Ascending aorta (tissue), 2 donors: ENCODE measurements at regions not wholly inside any gene's neighbourhood (a gene's known extent, or its start where the extent isn't known, plus 50 kb on each side); places are given as distances from the start of the nearest gene placed in this dataset.
A peak's percentile ranks its signal among the peaks of the same experiment; 100 is the strongest.

ENCODE experiments used
- DNase-seq, 2 donors: peaks; one replicate each; pipeline ENCODE4 v3.0.0-alpha.2; 2019; ENCODE audit warnings: low spot score in 2 of 2
- H3K27ac ChIP-seq, 2 donors: fragments of 200-600 bp; sonication (generic); one replicate each; pipeline ENCODE4 v1.5.1; 2016 to 2017; ENCODE audit warnings: mild to moderate bottlenecking in 1 of 2
- H3K27me3 ChIP-seq: fragments of 200-600 bp; sonication (generic); one replicate; pipeline ENCODE4 v1.5.1; 2017
- H3K36me3 ChIP-seq, 2 donors: fragments of 200-600 bp; sonication (generic); one replicate each; pipeline ENCODE4 v1.5.1; 2016
- H3K4me1 ChIP-seq, 2 donors: fragments of 200-600 bp; sonication (generic); one replicate each; pipeline ENCODE4 v1.5.1; 2016 to 2017; ENCODE audit warnings: mild to moderate bottlenecking in 1 of 2
- H3K4me3 ChIP-seq, 2 donors: fragments of 200-600 bp; sonication (generic); one replicate each; pipeline ENCODE4 v1.5.1; 2016 to 2017; ENCODE audit warnings: mild to moderate bottlenecking in 1 of 2
- H3K9me3 ChIP-seq, 2 donors: fragments of 200-600 bp; sonication (generic); one replicate each; pipeline ENCODE4 v1.5.1; 2016
- intact Hi-C: fragments of 100-400 bp; cut with DNase I; formaldehyde crosslinking; loops from one replicate; pipeline ENCODE4 v1.15.1; 2023
- TF ChIP-seq, protein P1 (sequence below), 3 experiments: fragments of 200-600 bp in 2 of 3; fragments of 450-650 bp in 1 of 3; sonication (generic) in 2 of 3; IDR thresholded peaks; one replicate each; pipeline ENCODE4 v1.5.1; 2016 to 2019; ENCODE audit warnings: antibody characterized with exemption in 3 of 3, mild to moderate bottlenecking in 1 of 3, moderate library complexity in 1 of 3

DNA sequence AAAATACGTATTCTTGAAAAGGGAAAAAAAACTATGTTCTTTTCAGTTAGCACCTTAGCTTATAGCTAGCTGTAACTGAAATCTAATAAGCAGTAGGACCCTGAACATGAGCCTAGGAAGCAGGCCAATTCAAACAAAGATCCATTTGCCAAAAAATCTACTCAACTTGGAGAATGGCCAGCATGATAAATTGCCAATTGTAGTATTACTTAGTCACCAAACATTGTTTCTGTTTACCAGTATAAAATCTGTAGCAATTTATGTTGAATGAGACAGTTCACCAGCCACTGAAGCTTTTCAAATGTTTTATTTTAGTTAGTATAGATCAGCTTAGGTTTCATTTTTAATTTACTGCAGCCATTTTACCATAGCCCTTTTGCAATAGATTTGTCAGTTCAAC lies 323.6 kb upstream of the DIPK2B start:
- TF ChIP-seq, protein P1, sequence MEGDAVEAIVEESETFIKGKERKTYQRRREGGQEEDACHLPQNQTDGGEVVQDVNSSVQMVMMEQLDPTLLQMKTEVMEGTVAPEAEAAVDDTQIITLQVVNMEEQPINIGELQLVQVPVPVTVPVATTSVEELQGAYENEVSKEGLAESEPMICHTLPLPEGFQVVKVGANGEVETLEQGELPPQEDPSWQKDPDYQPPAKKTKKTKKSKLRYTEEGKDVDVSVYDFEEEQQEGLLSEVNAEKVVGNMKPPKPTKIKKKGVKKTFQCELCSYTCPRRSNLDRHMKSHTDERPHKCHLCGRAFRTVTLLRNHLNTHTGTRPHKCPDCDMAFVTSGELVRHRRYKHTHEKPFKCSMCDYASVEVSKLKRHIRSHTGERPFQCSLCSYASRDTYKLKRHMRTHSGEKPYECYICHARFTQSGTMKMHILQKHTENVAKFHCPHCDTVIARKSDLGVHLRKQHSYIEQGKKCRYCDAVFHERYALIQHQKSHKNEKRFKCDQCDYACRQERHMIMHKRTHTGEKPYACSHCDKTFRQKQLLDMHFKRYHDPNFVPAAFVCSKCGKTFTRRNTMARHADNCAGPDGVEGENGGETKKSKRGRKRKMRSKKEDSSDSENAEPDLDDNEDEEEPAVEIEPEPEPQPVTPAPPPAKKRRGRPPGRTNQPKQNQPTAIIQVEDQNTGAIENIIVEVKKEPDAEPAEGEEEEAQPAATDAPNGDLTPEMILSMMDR (IDR thresholded peaks at IDR 0.05), result no peak
- Histone ChIP-seq H3K36me3 (no peaks in the 10 kb centered on the region), H3K9me3 (no peaks in the 10 kb centered on the region), H3K27ac (no peak overlapping the region), H3K4me1 (no peaks in the 10 kb centered on the region), H3K27me3 (no peaks in the 10 kb centered on the region), H3K4me3 (no peak overlapping the region)
- no peak for DNase-seq
- intact Hi-C loops, result no loop called here

DNA sequence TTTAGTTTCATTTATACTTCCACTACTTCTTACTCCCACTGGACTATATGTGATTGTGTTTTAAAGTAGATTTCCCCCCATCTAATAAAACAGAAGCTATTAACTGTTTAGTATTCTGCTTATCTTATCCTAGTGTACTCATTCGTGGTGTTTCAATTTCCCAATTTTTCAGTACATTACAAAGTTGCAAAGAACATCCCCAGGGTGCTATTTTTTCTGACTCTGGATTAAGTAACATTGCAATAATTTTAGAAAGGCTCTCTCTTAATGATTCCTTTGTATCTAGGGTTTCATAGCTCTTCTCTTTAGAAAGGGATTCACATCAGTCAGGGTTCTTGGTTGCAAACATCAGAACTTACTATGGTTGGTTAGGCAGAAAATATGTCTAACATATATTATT lies 317.9 kb upstream of the DIPK2B start:
- H3K27ac ChIP-seq, result no peak overlapping the region
- intact Hi-C loops, result loop anchor here (5.0 to 10.0 kb wide), 4 partner anchors 104 to 886 kb away; partner anchors contain the start of gene KDM6A

DNA sequence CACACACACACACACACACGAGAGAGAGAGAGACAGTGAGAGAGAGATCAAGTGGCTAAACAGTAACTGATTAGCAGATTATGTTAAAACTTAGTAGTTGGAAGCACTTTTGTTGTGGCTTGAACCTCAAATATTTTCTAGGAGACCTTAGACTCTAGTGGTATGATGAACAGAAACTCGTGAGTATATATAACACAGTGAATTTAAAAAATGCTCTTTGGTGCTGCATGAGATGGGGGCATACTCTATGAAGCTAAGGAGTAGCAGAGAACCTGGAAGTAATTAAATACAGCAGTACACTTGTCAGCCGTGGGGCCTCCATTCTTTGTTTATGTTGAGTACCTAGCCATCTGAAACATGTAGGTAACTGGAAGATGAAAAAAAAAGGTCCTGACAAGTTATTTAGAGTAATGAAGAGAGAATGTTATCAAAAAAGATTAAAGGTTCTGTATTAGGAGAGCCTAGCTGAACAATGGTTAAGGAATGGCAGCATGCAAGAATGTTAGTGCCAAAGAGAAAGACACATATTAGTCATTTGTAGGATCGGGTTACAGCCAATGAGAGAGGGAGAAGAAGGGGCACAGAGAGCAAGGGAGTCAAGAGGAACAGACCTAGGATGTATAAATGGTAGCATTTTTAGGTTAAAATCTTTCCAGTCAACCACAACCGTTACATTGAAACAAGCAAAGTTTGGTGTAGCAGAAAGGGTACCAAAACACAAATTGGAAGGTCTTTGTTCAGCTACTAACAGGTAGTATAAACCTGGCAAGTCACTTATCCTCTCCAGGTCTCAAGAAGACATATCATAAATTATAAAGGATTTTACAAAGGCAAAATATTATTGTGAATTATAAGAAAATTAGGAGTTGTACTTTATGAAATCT lies 316.7 kb upstream of the DIPK2B start:
- Histone ChIP-seq H3K27me3 (no peaks in the 10 kb centered on the region), H3K4me3 (no peak overlapping the region), H3K36me3 (no peaks in the 10 kb centered on the region), H3K4me1 (peaks cover 0 to 6% of the 10 kb centered on the region in 2 donors), H3K9me3 (no peaks in the 10 kb centered on the region), H3K27ac (peak overlapping the region in 1 of 2 donors; percentile 20)
- intact Hi-C loops, result loop anchor here (5.0 to 10.0 kb wide), 4 partner anchors 105 to 887 kb away; partner anchors contain the start of gene KDM6A
- no peak for DNase-seq
- TF ChIP-seq, protein P1 (IDR thresholded peaks at IDR 0.05), result no peak

More for the DNA sequence above, 317.9 kb upstream of the DIPK2B start:
- DNase-seq, result no peak
- Histone ChIP-seq H3K4me1 (peaks cover 0 to 6% of the 10 kb centered on the region in 2 donors), H3K4me3 (no peak overlapping the region), H3K36me3 (no peaks in the 10 kb centered on the region), H3K9me3 (no peaks in the 10 kb centered on the region), H3K27me3 (no peaks in the 10 kb centered on the region)
- TF ChIP-seq, protein P1 (IDR thresholded peaks at IDR 0.05), result no peak

DNA sequence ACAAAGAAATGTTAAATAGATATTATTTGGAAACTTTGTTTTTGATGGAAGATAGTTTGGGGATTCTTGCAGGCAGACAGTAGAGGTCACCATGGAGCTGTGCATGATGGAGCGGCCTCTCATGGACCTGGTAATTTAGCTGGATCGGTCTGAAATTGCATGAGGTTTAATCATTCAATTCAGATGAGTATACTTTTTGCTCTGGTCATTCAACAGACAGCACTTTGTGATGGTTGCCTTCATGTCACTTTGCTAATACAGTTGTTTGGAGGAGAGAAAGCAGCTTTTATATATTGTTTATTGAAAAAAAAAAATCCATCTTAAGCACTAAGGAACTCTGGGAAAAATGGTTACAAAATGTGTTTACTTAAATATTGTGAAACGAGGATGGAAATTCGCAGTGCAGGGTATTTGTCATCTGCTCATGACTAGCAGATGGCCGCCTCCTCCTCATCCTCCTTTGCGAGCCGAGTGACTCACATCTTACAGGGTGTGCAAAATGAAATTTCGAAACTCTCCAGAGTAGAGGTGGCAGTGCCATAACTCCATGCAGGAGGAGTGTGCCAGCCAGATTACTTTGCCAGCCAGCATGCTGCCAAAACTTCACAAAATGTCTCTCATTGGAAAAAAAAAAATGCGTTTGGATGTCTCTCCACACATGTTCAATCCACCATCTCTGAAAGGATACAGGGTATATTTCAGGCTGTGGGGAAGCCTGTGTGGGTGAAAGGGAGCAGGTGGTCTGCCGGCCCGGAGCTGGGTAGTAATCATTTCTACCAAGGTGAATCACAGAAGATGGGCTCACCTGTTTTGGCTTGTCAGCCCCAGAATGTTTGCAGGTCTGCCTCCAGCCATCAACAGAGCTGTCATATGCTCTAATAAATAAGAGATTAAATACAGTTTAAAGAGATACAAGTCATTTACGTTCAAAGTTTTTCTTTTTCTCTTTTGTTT lies 314.9 kb upstream of the DIPK2B start:
- Histone ChIP-seq H3K4me1 (peaks cover 0 to 6% of the 10 kb centered on the region in 2 donors), H3K4me3 (no peak overlapping the region), H3K36me3 (no peaks in the 10 kb centered on the region), H3K9me3 (no peaks in the 10 kb centered on the region), H3K27ac (peak overlapping the region in 1 of 2 donors; percentile 2), H3K27me3 (no peaks in the 10 kb centered on the region)
- peak; percentile 60 to 89 for DNase-seq
- TF ChIP-seq, protein P1 (IDR thresholded peaks at IDR 0.05), result peak in 2 of 3 experiments; percentile 44 to 52
- intact Hi-C loops, result loop anchor here (1.0 to 10.0 kb wide), 6 partner anchors 107 to 889 kb away; partner anchors contain the start of gene KDM6A

DNA sequence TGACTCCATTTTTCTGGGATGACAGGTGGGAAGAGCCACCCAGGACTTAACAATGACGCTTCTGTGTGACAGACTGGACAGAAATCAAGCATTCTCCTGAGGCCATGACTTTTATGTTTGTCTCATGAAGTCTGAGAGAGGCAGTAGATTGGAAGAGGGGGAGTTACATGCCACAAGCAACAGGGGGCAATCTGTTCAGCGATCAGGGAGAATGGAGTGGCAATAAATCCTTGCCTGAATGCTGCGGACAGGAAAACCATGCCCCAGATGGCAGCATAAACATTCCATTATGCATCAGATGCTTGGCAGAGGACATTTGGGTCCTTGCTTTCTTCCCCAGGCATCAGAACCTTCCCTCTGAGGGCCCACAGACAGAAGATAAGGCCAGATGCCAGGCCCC lies 312.4 kb upstream of the DIPK2B start:
- Histone ChIP-seq H3K4me1 (peaks cover 0 to 11% of the 10 kb centered on the region in 2 donors), H3K4me3 (no peak overlapping the region), H3K9me3 (no peaks in the 10 kb centered on the region), H3K27ac (no peak overlapping the region), H3K36me3 (no peaks in the 10 kb centered on the region), H3K27me3 (no peaks in the 10 kb centered on the region)
- TF ChIP-seq, protein P1 (IDR thresholded peaks at IDR 0.05), result no peak
- DNase-seq, result no peak
- intact Hi-C loops, result loop anchor here (10.0 kb wide), 2 partner anchors 638 to 892 kb away; partner anchors contain the start of gene KDM6A
